Stimulated activated CD4-positive, alpha-beta T cell treated with anti-CD3 and anti-CD28 coated beads, Interleukin-12 subunit alpha, Interleukin-12 subunit beta, amount 100 ng/mL, for 48 hours (primary cell): ENCODE measurements at regions not wholly inside any gene's neighbourhood (a gene's known extent, or its start where the extent isn't known, plus 50 kb on each side); places are given as distances from the start of the nearest gene placed in this dataset.
"Not testable (repeated sequence)": the region's sequence is repeated elsewhere in the genome, so short reads cannot be mapped to it uniquely, and the experiment has no call there.

ENCODE experiments used
- DNase-seq, 3 donors: peaks; one replicate each; pipeline ENCODE4 v3.0.0-alpha.2; 2020; ENCODE audit warnings: low read depth in 2 of 3, low spot score in 1 of 3

DNA sequence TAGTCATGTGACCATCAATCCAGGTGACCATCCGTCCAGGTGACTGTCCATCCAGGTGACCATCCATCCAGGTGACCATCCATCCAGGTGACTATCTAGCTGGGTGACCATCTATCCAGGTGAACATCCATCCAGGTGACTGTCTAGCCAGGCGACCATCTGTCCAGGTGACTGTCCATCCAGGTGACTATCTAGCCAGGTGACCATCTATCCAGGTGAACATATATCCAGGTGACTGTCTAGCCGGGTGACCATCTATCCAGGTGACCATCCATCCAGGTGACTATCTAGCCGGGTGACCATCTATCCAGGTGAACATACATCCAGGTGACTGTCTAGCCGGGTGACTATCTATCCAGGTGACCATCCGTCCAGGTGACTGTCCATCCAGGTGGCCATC lies 306.2 kb downstream of the NDUFA10 start:
- not testable (repeated sequence) for DNase-seq

DNA sequence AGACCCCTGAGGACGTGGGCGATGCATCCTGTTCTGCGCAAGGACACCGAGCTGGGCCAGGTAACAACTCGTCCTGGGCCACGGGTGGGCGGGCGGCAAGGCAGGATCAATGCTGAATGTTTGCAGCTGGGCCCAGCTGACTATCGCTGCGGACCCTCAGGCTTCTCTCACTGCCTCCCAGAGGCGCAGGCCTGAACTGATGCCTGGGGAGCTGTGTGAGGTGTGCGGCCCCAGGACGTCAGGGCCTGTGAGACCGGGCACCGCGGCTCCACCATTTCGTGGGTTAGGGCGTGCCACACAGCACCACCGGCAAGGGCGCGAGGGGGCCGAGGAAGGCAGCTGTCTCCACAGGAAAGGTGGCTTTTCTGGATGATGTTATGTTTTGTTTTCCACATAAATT lies 307.4 kb downstream of the NDUFA10 start:
- no peak for DNase-seq

DNA sequence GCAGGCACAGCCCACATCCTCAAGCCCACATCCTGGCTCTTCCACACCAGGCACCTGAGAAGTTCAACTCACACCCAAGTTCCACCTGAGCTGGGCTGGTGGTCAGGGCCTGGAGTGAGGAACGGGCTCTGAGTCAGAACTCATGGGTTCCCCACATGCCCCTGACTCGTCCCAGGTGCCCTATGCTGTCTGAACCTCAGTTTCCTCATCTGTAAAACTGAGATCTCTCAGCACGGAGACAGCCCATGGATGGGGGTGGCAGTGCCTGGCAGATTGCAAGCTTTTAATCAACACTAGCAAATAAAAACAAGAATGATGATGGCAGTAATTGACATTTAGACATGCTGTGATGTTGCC lies 307.8 kb downstream of the NDUFA10 start:
- DNase-seq: no peak

DNA sequence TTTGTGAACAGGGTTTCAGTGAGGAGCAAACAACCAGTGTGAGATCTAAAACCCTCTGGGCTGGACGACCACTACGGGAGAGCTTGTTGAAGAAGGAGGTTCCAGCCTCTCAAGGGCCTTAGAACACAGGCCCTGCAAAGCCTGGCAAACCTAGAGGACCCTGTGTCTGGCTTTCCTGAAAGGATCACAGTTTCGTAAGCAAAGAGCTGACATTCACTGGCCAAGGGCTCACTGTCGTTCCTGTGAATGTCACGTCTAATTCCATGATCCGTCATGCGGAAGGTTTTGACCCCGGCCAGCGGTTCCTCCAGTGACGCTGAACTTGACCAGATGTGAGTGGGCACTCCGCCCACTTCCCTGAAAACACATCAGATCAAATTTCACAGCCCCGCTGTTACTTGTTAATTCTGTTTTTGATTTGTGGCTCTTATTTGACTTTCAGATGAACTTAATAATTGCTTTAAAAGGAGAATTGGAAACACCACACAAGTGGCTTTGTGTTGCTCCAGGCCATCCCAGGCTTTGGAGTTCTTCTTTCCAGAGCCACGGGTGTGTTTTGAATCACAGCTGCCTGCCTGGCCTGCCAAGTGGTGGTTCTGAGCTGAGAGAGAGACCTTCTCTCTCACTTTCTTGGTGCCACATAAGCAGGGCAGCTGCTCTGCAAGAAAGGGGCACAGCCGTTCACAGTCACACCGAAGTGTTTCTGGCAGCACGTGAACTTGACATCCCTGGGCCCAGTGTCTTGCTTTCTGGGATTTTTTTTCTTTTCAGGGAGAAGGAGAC lies 308.4 kb downstream of the NDUFA10 start:
- DNase-seq: no peak

DNA sequence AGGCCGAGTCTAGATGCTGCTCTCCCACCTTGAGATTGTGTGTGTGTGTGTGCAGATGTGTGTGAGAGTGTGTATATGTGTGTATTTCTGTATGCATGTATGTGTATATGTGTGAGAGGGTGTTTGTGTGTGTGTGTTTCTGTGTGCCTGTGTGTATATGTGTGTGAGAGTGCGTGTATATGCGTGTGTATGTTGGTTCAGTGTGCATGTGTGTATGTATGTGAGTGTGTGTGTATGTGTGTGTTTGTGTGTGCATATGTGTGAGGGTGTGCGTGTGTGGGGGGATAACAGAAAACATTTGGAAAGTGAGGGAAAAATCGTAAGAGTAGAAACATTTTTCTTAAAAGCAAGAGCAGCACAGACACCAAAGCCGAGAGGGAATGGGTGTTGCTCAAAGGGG lies 309.1 kb downstream of the NDUFA10 start:
- no peak for DNase-seq

DNA sequence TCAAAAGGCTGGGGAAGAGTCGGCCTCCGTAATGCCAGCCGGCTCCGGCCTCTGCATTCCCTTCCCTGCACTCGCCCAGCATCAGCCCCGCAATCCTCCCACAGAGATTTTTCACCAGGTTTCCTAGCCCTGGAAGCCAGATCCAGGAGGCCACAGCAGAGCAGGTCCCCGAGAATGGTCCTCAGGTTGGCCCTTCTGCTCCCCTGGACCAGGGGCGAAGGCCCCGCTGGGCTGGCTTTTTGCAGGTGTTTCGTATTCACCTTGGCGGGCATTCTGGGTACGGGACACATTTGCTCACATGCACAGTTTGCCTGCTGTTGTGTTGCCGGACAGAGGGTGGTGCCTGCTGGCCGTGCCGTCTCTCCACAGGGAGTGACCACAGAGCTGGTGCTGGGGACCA lies 309.5 kb downstream of the NDUFA10 start:
- no peak for DNase-seq

DNA sequence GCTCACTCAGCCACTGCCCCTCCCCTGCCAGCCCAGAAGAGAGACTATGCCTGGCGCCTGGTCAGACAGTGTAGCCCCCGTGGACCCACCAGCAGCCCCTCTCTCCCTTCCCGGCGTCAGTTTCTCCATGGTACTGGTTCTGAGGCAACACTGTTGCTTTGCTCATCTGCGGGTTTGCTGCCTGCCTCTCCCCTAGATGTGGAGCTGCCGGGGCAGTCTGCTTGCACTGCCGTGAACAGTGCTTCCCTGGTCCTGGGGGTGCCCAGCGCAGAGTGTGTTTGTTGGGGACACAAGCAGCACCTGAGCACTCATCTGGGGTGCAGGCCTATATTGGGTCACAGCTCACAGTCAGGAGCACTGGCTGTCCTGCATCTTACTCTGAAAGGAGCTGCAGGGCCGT lies 309.9 kb downstream of the NDUFA10 start:
- DNase-seq: no peak

DNA sequence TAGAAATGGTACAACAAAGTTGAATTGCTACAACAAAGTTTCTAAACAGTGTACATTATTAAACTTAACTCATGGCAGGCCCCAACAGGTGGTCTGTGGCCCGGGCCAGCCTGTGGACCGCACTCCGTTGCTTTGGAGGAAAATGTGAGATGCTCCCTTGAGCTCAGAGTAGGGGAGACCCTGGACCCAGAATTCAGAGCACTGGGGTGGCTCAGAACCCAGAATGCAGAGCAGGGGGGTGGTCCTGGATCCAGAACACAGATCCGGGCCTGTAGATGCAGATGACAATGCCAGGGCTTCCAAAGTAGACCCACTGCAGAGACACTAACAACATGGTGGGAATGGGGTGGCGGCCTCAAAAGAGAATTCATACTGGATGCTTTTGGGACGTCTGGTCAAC lies 311.0 kb downstream of the NDUFA10 start:
- no peak for DNase-seq

DNA sequence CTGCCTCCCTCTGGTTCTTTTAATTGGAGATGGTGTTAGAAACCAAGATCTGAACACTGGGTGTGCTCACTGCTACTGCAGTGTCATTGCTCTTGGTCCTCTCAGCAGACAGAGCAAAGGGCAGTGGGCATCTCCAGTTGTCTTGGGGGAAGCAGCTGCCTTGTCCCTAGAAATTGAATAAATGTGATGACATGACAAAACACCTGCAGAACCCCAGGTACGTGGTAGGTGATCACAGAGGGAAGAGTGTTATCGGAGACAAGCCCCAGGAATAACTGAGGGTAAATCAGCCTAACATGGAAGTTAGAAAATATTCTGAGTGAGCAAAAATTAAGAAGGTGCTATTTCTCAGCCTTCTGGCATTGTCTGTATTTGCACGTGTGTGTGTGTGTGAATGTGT lies 311.9 kb upstream of the HDAC4 start:
- no peak for DNase-seq

DNA sequence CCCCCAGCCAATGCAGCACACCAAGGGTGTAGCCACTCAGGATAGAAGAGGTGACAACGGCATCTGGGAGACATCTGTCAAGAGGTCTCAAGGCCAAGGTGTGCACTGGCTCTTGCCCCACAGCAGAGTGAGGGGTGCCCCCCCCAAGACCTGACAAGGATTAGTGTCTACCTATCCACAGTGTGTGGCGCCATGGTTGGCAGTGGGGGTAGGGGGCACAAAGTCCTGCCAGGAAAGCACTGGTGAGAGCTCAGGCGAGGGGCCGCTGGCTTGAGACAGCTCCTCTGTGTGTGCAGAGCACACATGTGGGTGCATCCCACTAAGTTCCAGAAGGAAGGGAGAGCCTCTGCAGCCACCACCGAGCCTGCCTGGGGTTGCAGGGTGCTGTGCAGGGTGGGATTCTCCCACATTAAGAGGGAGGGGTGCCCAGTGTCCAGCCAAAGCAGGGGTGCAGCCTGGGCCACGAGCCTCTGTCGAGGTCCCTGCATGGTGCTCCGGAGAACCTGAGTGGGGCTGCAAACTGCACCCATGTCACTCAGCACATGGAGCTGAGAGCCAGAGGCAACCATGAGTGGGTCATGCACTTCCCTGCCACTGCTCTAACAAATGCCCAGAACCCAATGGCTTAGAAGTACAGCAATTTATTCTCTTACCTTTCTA lies 311.2 kb upstream of the HDAC4 start:
- DNase-seq: no peak

DNA sequence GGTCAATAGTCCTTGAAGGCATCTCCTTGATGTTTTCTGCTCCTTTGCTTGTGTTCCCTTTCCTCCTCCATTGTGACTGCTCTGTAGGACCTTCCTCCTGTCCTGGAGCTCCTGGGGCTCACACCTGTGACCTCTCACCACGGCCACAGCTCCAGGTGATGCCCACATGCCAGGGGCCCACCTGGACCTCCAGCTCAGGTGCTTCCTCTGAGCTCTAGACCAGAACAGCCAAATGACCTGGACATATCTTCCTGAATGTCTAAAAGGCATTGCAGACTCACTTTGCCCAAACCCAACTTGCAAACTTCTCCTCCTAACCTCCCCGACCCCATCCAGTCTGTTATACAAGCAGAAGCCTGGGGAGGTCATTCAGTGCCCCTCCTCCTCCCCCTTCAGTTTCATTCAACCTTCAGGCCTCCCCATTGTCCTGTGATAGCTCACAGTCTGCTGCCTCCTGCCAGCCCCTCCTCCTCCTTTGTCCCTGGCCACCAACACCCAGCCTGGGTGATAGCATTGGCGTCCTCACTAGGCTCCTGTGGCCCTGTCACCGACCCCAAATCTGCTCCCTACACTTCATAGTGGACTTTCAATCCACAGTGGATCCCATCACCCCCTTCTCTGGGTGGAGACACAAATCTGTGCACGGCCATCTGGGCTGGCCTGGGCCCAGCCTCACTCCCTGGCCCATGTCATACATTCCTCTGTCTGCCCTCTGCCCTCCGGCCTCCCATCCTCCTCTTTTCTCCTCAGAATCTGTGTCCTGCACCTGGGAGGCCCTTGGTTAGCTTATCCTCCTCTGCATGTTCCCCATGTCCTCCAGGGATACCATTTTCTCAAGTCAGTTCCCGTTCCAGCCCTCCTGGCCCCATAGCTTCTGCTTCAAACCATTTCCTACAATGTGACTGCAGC lies 310.4 kb upstream of the HDAC4 start:
- no peak for DNase-seq

DNA sequence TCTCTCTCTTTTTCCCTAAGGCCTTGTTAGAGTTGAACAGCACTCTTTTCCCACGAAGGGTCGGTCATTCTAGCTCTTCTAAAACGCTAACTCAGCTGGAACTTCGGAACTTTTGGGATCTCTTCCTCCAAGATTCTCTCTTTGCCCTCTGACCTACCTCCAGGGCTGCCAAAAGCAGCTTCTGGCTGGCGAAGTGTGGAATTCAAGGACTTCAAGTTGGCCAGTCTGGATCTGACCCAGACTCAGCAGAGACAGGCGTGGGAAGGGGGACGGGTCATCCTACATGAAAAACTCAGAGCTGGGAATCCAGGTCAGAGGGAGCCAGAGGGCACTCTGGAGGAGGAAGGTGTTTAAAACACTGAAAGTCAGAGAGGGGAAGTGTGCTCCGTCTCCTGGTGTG lies 305.5 kb upstream of the HDAC4 start:
- DNase-seq: no peak

DNA sequence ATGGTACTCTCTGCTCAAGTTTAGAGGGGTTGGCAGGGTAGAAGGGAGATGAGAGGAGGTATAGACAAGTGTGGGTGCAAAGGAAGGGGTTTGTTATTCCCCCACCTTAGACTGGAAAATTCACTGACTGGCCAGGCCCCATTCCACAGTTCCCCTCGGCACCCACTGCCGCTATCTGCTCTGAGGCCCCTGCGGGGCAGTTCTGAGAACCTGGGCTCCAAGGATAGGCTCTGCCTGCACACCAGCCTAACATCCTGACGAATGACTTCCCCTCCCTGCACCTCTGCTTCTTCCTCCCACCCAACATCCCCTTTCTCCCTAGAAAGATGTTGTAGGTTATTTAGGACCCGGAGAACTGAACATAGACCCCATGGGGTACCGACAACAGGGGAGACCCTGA lies 303.9 kb upstream of the HDAC4 start:
- no peak for DNase-seq

DNA sequence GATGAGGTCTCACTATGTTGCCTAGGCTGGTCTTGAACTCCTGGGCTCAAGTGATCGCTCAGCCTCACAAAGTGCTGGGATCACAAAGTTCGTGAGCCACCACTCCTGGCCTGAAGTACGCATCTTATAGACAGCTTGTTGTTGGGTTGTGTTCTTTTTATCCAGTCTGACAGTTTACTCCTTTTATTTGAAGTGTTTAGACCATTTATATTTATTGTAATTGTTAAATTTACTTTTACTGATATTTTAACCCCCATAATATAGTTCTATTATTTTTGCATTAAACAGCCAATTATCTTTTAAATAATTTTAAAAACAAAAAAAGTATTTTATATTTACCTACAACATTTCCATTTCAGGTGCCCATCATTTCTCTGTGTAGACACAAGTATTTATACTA lies 303.0 kb upstream of the HDAC4 start:
- DNase-seq: no peak

DNA sequence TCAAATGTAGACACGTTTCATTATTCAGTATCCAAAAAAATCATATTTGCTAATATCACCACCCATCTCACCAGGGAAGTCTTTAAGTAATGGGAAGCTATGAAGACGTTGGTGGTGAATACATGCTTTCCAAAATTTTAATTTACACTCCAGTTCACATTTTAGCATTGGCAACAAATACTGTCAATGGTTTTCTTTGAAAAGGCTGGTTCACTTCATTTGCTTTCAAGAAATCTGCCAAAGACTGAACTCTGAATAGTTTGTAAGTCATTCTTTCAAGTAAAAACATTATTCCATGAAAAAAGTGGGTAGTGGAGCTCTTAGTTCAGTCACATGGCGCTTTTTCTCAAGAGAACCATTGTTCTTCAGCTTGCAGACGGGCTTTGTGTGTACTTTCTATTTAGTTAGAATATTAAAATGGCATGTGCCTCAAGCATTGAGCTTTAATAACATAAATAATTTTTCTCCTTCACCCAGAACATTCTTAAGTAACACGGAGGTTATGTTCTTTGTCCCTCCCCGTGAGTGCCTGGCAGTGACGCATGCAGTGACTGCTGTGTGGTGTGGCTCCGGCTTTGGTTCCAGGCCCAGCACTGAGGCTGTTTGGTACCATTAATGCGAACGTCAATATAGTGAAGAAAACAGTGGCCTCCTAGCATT lies 300.0 kb upstream of the HDAC4 start:
- DNase-seq: no peak

DNA sequence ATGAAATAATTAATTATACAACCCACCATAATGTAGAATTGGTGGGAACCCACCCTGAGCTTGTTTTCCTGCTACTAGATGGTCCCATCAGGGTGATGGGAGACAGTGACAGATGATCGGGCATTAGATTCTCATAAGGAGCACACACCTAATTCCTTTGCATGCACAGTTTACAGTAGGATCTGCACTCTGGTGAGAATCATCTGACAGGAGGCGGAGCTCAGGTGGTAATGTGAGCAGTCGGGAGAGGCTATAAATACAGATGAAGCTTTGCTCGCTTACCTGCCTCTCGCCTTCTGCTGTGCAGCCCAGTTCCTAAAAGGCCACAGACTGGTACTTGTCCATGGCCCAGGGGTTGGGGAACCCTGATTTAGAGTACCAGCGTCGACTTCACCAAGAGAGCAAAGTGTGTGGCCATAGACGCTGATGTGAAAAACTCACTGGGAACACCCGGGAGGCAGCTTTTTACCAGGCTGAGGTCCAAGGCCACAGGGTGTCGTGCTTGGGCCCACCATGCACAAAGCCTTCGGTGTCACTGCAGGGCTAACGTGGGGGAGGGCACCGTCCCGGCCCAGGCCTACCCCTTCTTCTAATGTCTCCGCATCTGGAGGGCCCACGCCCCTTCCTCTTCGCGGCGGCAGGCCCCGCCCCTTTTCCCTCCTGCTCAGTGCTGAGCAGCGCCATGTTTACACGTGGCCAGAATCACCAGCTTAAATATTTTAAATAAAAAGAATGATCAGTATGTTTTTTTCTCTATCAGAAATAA lies 296.8 kb upstream of the HDAC4 start:
- no peak for DNase-seq

DNA sequence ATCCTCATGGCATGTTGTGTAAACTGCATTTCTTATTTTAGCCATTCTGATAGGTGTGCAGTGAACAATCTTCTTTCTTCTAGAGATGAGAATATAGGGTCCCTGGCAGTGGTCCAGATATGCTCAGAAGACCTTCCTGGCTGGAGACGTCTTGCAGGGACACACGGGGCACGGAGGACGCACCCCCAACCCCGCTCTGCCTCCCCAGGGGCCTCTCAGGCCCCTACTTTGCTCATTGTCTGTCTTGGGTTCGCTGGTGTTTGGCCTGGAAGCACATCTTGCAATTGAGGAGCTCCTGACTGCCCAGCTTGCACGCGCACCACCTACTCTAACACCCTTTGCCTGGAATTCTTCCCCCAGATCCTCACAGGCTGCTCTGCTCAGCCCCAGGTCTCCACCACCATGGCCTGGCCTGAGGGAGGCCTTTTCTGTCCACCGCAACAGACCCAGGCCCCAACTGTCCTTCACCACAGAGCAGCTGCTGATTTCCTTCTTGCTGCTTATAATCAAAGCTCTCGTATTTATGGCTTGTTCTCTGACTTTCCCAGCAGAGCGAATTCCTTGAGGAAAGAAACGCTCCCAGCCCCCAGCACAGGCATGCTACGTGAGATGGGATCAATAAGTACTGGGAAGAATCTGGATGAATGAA lies 295.9 kb upstream of the HDAC4 start:
- no peak for DNase-seq

DNA sequence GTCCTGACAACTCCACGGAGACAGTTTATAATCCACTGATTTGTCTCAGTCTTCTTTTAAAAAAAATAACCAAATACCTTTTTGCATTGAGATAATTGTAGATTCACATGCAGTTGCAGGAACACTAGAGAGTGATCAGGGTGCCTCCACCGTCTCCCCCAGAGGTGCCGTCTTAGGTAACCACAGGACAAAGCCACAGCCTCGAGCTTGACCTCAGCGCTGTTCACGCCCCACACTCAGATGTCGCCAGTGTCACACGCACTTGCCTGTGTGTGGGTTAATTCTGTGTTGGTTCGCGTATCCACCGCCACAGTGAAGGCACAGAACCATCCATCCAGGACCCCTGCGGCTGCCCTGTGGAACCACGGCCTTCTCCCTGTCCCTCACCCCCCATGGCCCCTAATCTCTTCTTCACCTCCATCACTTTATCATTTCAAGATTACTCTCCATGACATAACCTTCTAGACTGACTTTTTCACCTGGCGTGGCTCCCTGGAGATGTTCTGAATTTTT lies 295.0 kb upstream of the HDAC4 start:
- no peak for DNase-seq

DNA sequence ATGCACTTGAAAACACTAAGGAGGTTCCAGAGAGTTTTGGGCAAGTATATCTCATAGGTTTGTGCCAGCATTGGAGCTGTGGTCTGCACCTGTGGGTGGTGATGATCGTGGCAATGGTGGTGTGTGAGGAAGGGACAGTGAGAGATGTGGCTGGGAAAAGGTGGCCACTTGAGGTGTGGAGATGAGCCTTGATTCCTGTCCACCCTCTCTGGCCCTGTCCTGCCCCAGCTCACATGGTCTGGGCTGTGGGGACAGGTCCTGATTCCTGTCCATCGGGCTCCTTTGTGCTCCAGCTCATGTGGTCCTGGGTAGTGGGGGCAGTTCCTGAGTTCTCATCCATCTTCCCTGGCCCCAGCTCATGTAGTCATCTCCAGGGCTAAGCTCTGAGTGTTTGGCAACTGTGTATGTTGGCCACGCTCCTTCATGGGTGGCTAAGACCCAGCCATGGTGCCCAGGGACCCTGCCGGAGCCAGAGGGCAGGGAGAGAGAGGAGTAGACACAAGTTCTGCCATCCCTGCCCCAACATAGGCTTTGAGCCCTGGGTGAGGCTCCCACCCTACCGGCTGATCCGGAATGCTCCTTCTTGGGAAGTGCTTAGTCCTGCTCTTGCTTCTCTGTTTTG lies 294.4 kb upstream of the HDAC4 start:
- DNase-seq: no peak

DNA sequence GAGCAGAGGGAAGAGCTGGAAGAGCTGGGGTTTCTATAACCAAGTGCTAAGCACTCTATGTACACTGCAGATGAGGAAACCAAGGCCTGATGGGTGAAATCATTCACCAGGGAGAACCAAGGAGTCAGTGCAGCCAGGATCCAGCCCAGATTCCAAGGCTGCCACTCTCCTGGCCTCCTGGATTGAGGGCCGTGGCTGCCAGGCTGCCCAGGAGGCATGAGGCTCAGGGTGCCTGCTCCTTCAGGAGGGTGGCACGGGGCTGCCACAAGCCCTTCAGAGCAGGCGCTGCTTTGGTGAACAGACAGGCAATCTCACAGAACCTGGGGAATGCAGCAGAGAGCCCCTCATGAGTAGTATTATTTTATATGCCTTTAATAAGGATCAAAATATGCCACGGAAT lies 293.7 kb upstream of the HDAC4 start:
- DNase-seq: no peak
